ENCODE measurements at regions not wholly inside any gene's neighbourhood (a gene's known extent, or its start where the extent isn't known, plus 50 kb on each side); places are given as distances from the start of the nearest gene placed in this dataset.

GRCh38 chr7:26978146-26978545 lies 113.8 kb upstream of the SKAP2 start:
- TF ChIP-seq SIX5 (IDR thresholded peaks at IDR 0.05; ENCODE audit: low read depth, low read length), result no peak
- no peak for TF ChIP-seq CTCF (IDR thresholded peaks at IDR 0.05; ENCODE audit: control extremely low read depth in 1 of 3, insufficient read depth in 1 of 3, low read depth in 1 of 3, low read length in 3 of 3)
- no peak for TF ChIP-seq GABPA (IDR thresholded peaks at IDR 0.05; ENCODE audit: borderline replicate concordance, insufficient read depth, low read length)
